HepG2 (cell line): ENCODE measurements at regions not wholly inside any gene's neighbourhood (a gene's known extent, or its start where the extent isn't known, plus 50 kb on each side); places are given as distances from the start of the nearest gene placed in this dataset.

Experiments used
- ATAC-seq: fragments of 200-7000 bp; cut with Tn5 transposase; 3 replicates; pipeline ENCODE4 v1.9.1; 2020; ENCODE audit warnings: mild to moderate bottlenecking, moderate library complexity
- BruUV-seq: library from RNA; stranded (reverse); fragments of 400-500 nt; replicated peaks from 2 replicates; lab custom pipeline; 2021; lab: Mats Ljungman, UMichigan
- CTCF ChIA-PET: fragments of 300-600 bp; formaldehyde crosslinking; extraction: SDS; loops from one replicate; lab custom pipeline; 2021; ENCODE audit warnings: low total read pairs, inconsistent platforms, low intra/inter-chr PET ratio; lab: Yijun Ruan, JAX
- POLR2A ChIA-PET: fragments of 350-600 bp; sonication (Branson Sonifier 250); formaldehyde crosslinking; loops from one replicate; lab custom pipeline; 2020; ENCODE audit warnings: antibody characterized with exemption, inconsistent platforms; lab: Yijun Ruan, JAX
- DNase-seq: peaks from one replicate; pipeline ENCODE4 v3.0.0-alpha.2; 2015; ENCODE audit warnings: low spot score
- FAIRE-seq: peaks from 3 replicates; lab custom pipeline; 2011; peaks lifted over from hg19 to GRCh38; lab: Jason Lieb, UNC
- H2AFZ ChIP-seq: one replicate; pipeline ENCODE4 v1.6.1; 2011; ENCODE audit warnings: low read length, inconsistent platforms
- H3K27ac ChIP-seq: fragments of 300-600 bp; 3 replicates; pipeline ENCODE4 v1.8.0; 2011; ENCODE audit warnings: mixed run types, mild to moderate bottlenecking, mixed read lengths, low read length, inconsistent platforms; ENCODE audit not compliant: insufficient read depth; ENCODE audit errors: extremely low read length
- H3K27me3 ChIP-seq, 2 experiments: fragments of 200-600 bp in 1 of 2; 2 replicates in 1 of 2; 3 replicates in 1 of 2; pipeline versions ENCODE4 v1.6.0 to v1.8.0; 2011; ENCODE audit warnings: low read length in 2 of 2, mild to moderate bottlenecking in 2 of 2, moderate library complexity in 2 of 2, inconsistent platforms in 1 of 2; ENCODE audit not compliant: insufficient read depth in 2 of 2, control insufficient read depth in 1 of 2
- H3K36me3 ChIP-seq, 2 experiments: fragments of 200-600 bp in 1 of 2; replicated peaks in 1 of 2; 2 replicates in 1 of 2; 3 replicates in 1 of 2; pipeline versions ENCODE4 v1.5.1 to v1.8.0; 2011; ENCODE audit warnings: low read length in 2 of 2, inconsistent platforms in 1 of 2; ENCODE audit not compliant: insufficient read depth in 2 of 2, control insufficient read depth in 1 of 2
- H3K4me1 ChIP-seq: 2 replicates; pipeline ENCODE4 v1.5.1; 2012; ENCODE audit warnings: low read length, inconsistent platforms; ENCODE audit not compliant: insufficient read depth
- H3K4me2 ChIP-seq: 2 replicates; pipeline ENCODE4 v1.6.0; 2011; ENCODE audit warnings: low read depth, low read length, inconsistent platforms
- H3K4me3 ChIP-seq, 3 experiments: fragments of 200-600 bp in 1 of 3; sonication (generic), shearing (Covaris generic) in 1 of 3; replicated peaks in 1 of 3; 2 replicates each; pipeline ENCODE4 v1.5.1; 2011 to 2016; ENCODE audit warnings: low read length in 3 of 3, inconsistent platforms in 2 of 3, low read depth in 2 of 3, mild to moderate bottlenecking in 2 of 3, control low read depth in 1 of 3, mixed read lengths in 1 of 3; ENCODE audit not compliant: insufficient read depth in 1 of 3
- H3K79me2 ChIP-seq: one replicate; pipeline ENCODE4 v1.6.1; 2011; ENCODE audit warnings: low read length, inconsistent platforms; ENCODE audit not compliant: insufficient read depth
- H3K9ac ChIP-seq: 2 replicates; pipeline ENCODE4 v1.6.0; 2011; ENCODE audit warnings: mild to moderate bottlenecking, low read depth, low read length, inconsistent platforms; ENCODE audit not compliant: insufficient read depth
- H3K9me3 ChIP-seq: 2 replicates; pipeline ENCODE4 v1.5.1; 2012; ENCODE audit warnings: mild to moderate bottlenecking, low read length
- H4K20me1 ChIP-seq: 2 replicates; pipeline ENCODE4 v1.6.0; 2011; ENCODE audit warnings: inconsistent platforms, mild to moderate bottlenecking, low read length, moderate library complexity; ENCODE audit not compliant: insufficient read depth
- KLF6 ChIP-seq: IDR thresholded peaks from 2 replicates; pipeline ENCODE4 v1.8.0; 2016; ENCODE audit warnings: missing biosample characterization, missing genetic modification reagents
- PTBP1 ChIP-seq: fragments of 200-400 bp; formaldehyde crosslinking; IDR thresholded peaks from 2 replicates; pipeline ENCODE4 v1.6.1; 2018; ENCODE audit warnings: low read length, low read depth; ENCODE audit not compliant: poor library complexity, severe bottlenecking
- XBP1 ChIP-seq: sonication (generic); formaldehyde crosslinking; IDR thresholded peaks from 2 replicates; pipeline ENCODE4 v1.5.0; 2020; ENCODE audit warnings: missing genetic modification reagents
- WGBS: methylation state at CpG from one replicate; pipeline ENCODE4 v1.1.6; 2017; ENCODE audit warnings: low lambda C conversion rate; 5-methylcytosine and 5-hydroxymethylcytosine counted together
- in situ Hi-C: cut with HindIII; loops from 2 replicates; pipeline ENCODE4 v1.10.0; 2017; ENCODE audit warnings: low pct_unique_long_range_greater_than_20kb; ENCODE audit not compliant: extremely low pct_ligation_motif_present
- intact Hi-C: fragments of 100-400 bp; cut with micrococcal nuclease; formaldehyde crosslinking; loops from one replicate; pipeline ENCODE4 v1.10.0; 2022; ENCODE audit not compliant: unreplicated experiment
- TF ChIP-seq, protein P1 (sequence below): sonication (generic); formaldehyde crosslinking; IDR thresholded peaks from 2 replicates; pipeline ENCODE4 v1.4.0; 2020; ENCODE audit warnings: mild to moderate bottlenecking, missing genetic modification reagents
- TF ChIP-seq, protein P2 (sequence below): fragments of 450-650 bp; IDR thresholded peaks from 2 replicates; pipeline ENCODE4 v1.6.1; 2016

DNA sequence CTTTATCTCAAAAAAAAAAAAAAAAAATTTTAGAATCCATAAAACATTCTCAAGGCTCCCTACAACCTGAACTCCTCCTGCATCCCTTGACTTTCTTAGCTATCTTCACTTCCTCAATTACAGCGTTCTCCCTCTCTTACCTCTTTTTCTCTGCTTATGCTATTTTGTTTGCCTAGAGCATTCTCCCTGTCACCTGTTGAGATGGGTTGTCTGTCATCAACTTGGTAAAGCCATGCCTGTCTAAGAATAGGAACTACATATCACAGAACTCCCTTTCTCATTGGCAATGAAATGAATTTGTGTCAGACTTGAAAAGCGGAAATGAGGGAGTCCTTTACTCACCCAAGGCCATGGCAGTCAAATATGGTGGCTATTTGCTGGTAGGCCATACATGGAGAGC is 129.6 kb upstream of the CACHD1 start (continued):
- TF ChIP-seq PTBP1: no peak
- TF ChIP-seq, protein P1, sequence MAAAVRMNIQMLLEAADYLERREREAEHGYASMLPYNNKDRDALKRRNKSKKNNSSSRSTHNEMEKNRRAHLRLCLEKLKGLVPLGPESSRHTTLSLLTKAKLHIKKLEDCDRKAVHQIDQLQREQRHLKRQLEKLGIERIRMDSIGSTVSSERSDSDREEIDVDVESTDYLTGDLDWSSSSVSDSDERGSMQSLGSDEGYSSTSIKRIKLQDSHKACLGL (CRISPR knock-in tag): no peak

DNA sequence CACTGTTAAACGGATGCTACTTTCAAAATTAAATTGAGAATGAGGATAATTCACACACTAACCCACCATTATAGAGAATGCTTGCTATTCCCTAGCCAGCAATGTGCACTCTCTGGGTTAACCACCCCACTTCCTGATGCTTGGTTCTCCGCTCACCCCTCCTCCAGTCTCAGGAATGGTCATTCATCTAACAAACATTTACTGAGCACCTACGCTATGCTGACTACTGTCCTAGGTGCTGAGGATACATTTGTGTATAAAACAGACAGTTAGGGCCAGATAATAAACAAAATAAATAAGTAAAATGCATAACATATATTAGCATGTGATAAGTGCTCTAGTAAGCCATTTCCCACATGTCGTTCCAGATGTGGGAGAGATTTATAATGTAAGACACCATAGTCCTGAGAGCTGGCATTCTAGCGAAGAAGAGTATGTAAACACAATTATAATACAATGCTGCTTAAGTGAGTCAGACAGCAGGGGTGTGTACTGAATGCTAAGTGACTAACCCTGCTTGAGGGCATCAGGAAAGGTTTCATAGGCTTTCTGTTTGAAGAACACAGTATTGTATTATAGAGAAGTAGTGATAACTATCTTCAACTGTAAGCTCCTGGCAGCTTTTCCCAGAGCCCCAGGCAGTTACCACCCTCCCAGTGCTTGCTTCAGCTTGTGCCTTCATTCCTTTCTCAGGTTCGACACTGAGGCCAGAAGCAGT is 126.7 kb upstream of the CACHD1 start:
- 8% methylated on average over 6 of the region's 6 CpGs for WGBS
- ATAC-seq (no peak), FAIRE-seq (no peak), DNase-seq (no peak)
- ChIA-PET CTCF (no interaction called here), POLR2A (no interaction called here)
- TF ChIP-seq XBP1 (CRISPR knock-in tag) (no peak), KLF6 (CRISPR knock-in tag) (no peak)
- TF ChIP-seq, protein P2, sequence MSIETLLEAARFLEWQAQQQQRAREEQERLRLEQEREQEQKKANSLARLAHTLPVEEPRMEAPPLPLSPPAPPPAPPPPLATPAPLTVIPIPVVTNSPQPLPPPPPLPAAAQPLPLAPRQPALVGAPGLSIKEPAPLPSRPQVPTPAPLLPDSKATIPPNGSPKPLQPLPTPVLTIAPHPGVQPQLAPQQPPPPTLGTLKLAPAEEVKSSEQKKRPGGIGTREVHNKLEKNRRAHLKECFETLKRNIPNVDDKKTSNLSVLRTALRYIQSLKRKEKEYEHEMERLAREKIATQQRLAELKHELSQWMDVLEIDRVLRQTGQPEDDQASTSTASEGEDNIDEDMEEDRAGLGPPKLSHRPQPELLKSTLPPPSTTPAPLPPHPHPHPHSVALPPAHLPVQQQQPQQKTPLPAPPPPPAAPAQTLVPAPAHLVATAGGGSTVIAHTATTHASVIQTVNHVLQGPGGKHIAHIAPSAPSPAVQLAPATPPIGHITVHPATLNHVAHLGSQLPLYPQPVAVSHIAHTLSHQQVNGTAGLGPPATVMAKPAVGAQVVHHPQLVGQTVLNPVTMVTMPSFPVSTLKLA: 0 out of 2 replicates have a peak, but pooled peaks have one; percentile 15
- no peak overlapping the region for H3K27ac ChIP-seq
- H3K4me1 ChIP-seq: no peaks in the 10 kb centered on the region
- no peak overlapping the region for H2AFZ ChIP-seq
- no peaks in the 10 kb centered on the region for H3K9me3 ChIP-seq
- BruUV-seq: no TSS peak
- intact Hi-C loops (no loop called here), in situ Hi-C loops (no loop called here)
- H3K79me2 ChIP-seq: no peaks in the 10 kb centered on the region
- no peak overlapping the region for H3K4me2 ChIP-seq
- H3K4me3 ChIP-seq: no peak overlapping the region
- no peaks in the 10 kb centered on the region for H4K20me1 ChIP-seq
- H3K9ac ChIP-seq: no peak overlapping the region
- H3K36me3 ChIP-seq: no peaks in the 10 kb centered on the region
- no peaks in the 10 kb centered on the region; a peak in 1 of 5 replicates for H3K27me3 ChIP-seq
